ENCODE measurements at regions not wholly inside any gene's neighbourhood (a gene's known extent, or its start where the extent isn't known, plus 50 kb on each side); places are given as distances from the start of the nearest gene placed in this dataset.

- no peak for FAIRE-seq
- H3K4me2 ChIP-seq (ENCODE audit: insufficient read depth, low read length), result no peak overlapping the region
- ChIA-PET POLR2A (no interaction called here), CTCF (no interaction called here)
- H3K9me3 ChIP-seq (replicated peaks; ENCODE audit: control insufficient read depth, insufficient read depth, low read length), result no peaks in the 10 kb centered on the region
- H3K36me3 ChIP-seq (ENCODE audit: control insufficient read depth in 2 of 2, extremely low read depth in 1 of 2, insufficient read depth in 2 of 2, low read length in 2 of 2), result no peaks in the 10 kb centered on the region
- no peaks in the 10 kb centered on the region for H3K79me2 ChIP-seq (ENCODE audit: control insufficient read depth, insufficient read depth, low read length)
- H3K4me3 ChIP-seq (replicated peaks in 1 of 3; ENCODE audit: insufficient read depth in 1 of 3, low read depth in 1 of 3, low read length in 3 of 3), result no peak overlapping the region
- TF ChIP-seq CTCF (IDR thresholded peaks at IDR 0.05; ENCODE audit: extremely low read depth in 1 of 2, insufficient read depth in 1 of 2, low read depth in 1 of 2, low read length in 2 of 2) (no peak), FOS (IDR thresholded peaks at IDR 0.05; ENCODE audit: borderline replicate concordance, insufficient read depth, low read length) (no peak), MYC (IDR thresholded peaks at IDR 0.05; ENCODE audit: low read depth, low read length) (no peak), GATA2 (IDR thresholded peaks at IDR 0.05; ENCODE audit: insufficient read depth, insufficient read length, low read depth, low read length) (no peak), POLR2A (IDR thresholded peaks at IDR 0.05; ENCODE audit: low read depth, low read length) (no peak), EZH2 (IDR thresholded peaks at IDR 0.05; ENCODE audit: borderline replicate concordance, low read depth, low read length, severe bottlenecking) (no peak), MAX (IDR thresholded peaks at IDR 0.05; ENCODE audit: insufficient read depth, insufficient read length) (no peak), POLR2AphosphoS5 (IDR thresholded peaks at IDR 0.05; ENCODE audit: insufficient read depth, low read depth, low read length) (no peak), JUN (IDR thresholded peaks at IDR 0.05; ENCODE audit: borderline replicate concordance, insufficient read depth, insufficient read length, low read depth) (no peak)
- H2AFZ ChIP-seq (ENCODE audit: low read depth, low read length), result no peak overlapping the region
- H3K27ac ChIP-seq (ENCODE audit: insufficient read depth, low read depth, low read length), result no peak overlapping the region
- no TSS peak for BruUV-seq (replicated peaks)
- no peaks in the 10 kb centered on the region for H3K4me1 ChIP-seq (ENCODE audit: control insufficient read depth, extremely low read depth, insufficient read depth, low read length)
- H3K27me3 ChIP-seq (ENCODE audit: control insufficient read depth in 2 of 2, insufficient read depth in 2 of 2, low read length in 2 of 2), result no peaks in the 10 kb centered on the region
- no peak for DNase-seq (ENCODE audit: low read depth, low spot score)
- H3K9me1 ChIP-seq (replicated peaks; ENCODE audit: control insufficient read depth, extremely low read depth, insufficient read depth, low read length), result no peaks in the 10 kb centered on the region
- intact Hi-C loops (cut with micrococcal nuclease), result no loop called here
- H3K9ac ChIP-seq (replicated peaks; ENCODE audit: extremely low read depth, insufficient read depth, low read length), result no peak overlapping the region
- H4K20me1 ChIP-seq (replicated peaks; ENCODE audit: control insufficient read depth, extremely low read depth, insufficient read depth, low read length), result no peaks in the 10 kb centered on the region
- dilution Hi-C loops (cut with MboI; ENCODE audit: extremely low pct_ligation_motif_present, low sequenced_read_pairs), result no loop called here
Observed at GRCh38 chr4:57448901-57449300, 338.7 kb upstream of the IGFBP7 start.

Data from endothelial cell of umbilical vein (primary cell).